ENCODE measurements at regions not wholly inside any gene's neighbourhood (a gene's known extent, or its start where the extent isn't known, plus 50 kb on each side); places are given as distances from the start of the nearest gene placed in this dataset.

- no peaks in the 10 kb centered on the region for H3K27me3 Mint-ChIP-seq (ENCODE audit: low read depth in 2 of 2)
- TF ChIP-seq CTCF (IDR thresholded peaks at IDR 0.05) = no peak
- WGBS (ENCODE audit: insufficient coverage) = 83% methylated on average over 1 of the region's 1 CpG
These were observed 367.5 kb upstream of the ACTBL2 start for GRCh38 chr5:57850109-57850508.

GRCh38 chr5:57845025-57845424 lies 362.4 kb upstream of the ACTBL2 start:
- no peaks in the 10 kb centered on the region for H3K9me3 Mint-ChIP-seq
- Histone ChIP-seq H3K36me3 (ENCODE audit: control insufficient read depth, insufficient read depth, low read length) (no peaks in the 10 kb centered on the region), H3K4me3 (ENCODE audit: low read length) (no peak overlapping the region), H3K9me3 (ENCODE audit: control insufficient read depth, insufficient read depth, low read length) (no peaks in the 10 kb centered on the region), H3K27ac (ENCODE audit: low read length) (no peak overlapping the region), H3K27me3 (ENCODE audit: control insufficient read depth, insufficient read depth, low read length) (no peaks in the 10 kb centered on the region), H3K4me1 (ENCODE audit: control insufficient read depth, insufficient read depth, low read length) (no peaks in the 10 kb centered on the region)
- 92% methylated on average over 2 of the region's 2 CpGs for WGBS (ENCODE audit: insufficient coverage)
- no peak for ATAC-seq
- peaks cover 0 to 13% of the 10 kb centered on the region in 2 donors for H3K27me3 Mint-ChIP-seq (ENCODE audit: low read depth in 2 of 2)
- H3K36me3 Mint-ChIP-seq = no peaks in the 10 kb centered on the region
- no peak for TF ChIP-seq CTCF (IDR thresholded peaks at IDR 0.05)
- H3K4me3 Mint-ChIP-seq = no peak overlapping the region
- H3K4me1 Mint-ChIP-seq = no peaks in the 10 kb centered on the region
- intact Hi-C loops (cut with micrococcal nuclease) = no loop called here
- no peak for DNase-seq
- H3K27ac Mint-ChIP-seq = no peak overlapping the region

More at GRCh38 chr5:57850109-57850508, 367.5 kb upstream of the ACTBL2 start:
- H3K27me3 ChIP-seq (ENCODE audit: control insufficient read depth, insufficient read depth, low read length) = no peaks in the 10 kb centered on the region
- H3K27ac ChIP-seq (ENCODE audit: low read length) = no peak overlapping the region
- Mint-ChIP-seq H3K4me1 (no peaks in the 10 kb centered on the region), H3K4me3 (no peak overlapping the region), H3K27ac (no peak overlapping the region), H3K9me3 (peaks cover 0 to 2% of the 10 kb centered on the region in 2 donors), H3K36me3 (no peaks in the 10 kb centered on the region)
- DNase-seq = no peak
- H3K4me3 ChIP-seq (ENCODE audit: low read length) = no peak overlapping the region
- no peak for ATAC-seq
- no peaks in the 10 kb centered on the region for H3K4me1 ChIP-seq (ENCODE audit: control insufficient read depth, insufficient read depth, low read length)
- intact Hi-C loops (cut with micrococcal nuclease) = no loop called here
- no peaks in the 10 kb centered on the region for H3K9me3 ChIP-seq (ENCODE audit: control insufficient read depth, insufficient read depth, low read length)
- no peaks in the 10 kb centered on the region for H3K36me3 ChIP-seq (ENCODE audit: control insufficient read depth, insufficient read depth, low read length)

- H3K4me1 ChIP-seq (ENCODE audit: control insufficient read depth, insufficient read depth, low read length) = no peaks in the 10 kb centered on the region
- no peaks in the 10 kb centered on the region for H3K36me3 ChIP-seq (ENCODE audit: control insufficient read depth, insufficient read depth, low read length)
- no peaks in the 10 kb centered on the region for H3K4me1 Mint-ChIP-seq
- no peaks in the 10 kb centered on the region for H3K36me3 Mint-ChIP-seq
- no peak overlapping the region for H3K27ac ChIP-seq (ENCODE audit: low read length)
- H3K27ac Mint-ChIP-seq = no peak overlapping the region
- WGBS (ENCODE audit: insufficient coverage) = 95% methylated on average over 2 of the region's 2 CpGs
- no peak for TF ChIP-seq CTCF (IDR thresholded peaks at IDR 0.05)
- no peak for DNase-seq
- H3K27me3 Mint-ChIP-seq (ENCODE audit: low read depth in 2 of 2) = peaks cover 2 to 13% of the 10 kb centered on the region in 2 donors
- no peaks in the 10 kb centered on the region for H3K27me3 ChIP-seq (ENCODE audit: control insufficient read depth, insufficient read depth, low read length)
- H3K9me3 ChIP-seq (ENCODE audit: control insufficient read depth, insufficient read depth, low read length) = no peaks in the 10 kb centered on the region
- no peak overlapping the region for H3K4me3 Mint-ChIP-seq
- intact Hi-C loops (cut with micrococcal nuclease) = no loop called here
- H3K4me3 ChIP-seq (ENCODE audit: low read length) = no peak overlapping the region
- no peak for ATAC-seq
- no peaks in the 10 kb centered on the region for H3K9me3 Mint-ChIP-seq
These were observed 361.8 kb upstream of the ACTBL2 start for GRCh38 chr5:57844410-57844809.

- intact Hi-C loops (cut with micrococcal nuclease) = no loop called here
- no peak overlapping the region for H3K27ac Mint-ChIP-seq
- no peaks in the 10 kb centered on the region for H3K36me3 Mint-ChIP-seq
These were observed 360.4 kb upstream of the ACTBL2 start for GRCh38 chr5:57843059-57843367.

More at GRCh38 chr5:57843059-57843367, 360.4 kb upstream of the ACTBL2 start:
- ATAC-seq (no peak), DNase-seq (no peak)
- no peak for TF ChIP-seq CTCF (IDR thresholded peaks at IDR 0.05)
- peaks cover 3 to 13% of the 10 kb centered on the region in 2 donors for H3K27me3 Mint-ChIP-seq (ENCODE audit: low read depth in 2 of 2)
- no peaks in the 10 kb centered on the region for H3K9me3 Mint-ChIP-seq
- Histone ChIP-seq H3K36me3 (ENCODE audit: control insufficient read depth, insufficient read depth, low read length) (no peaks in the 10 kb centered on the region), H3K27me3 (ENCODE audit: control insufficient read depth, insufficient read depth, low read length) (no peaks in the 10 kb centered on the region), H3K4me3 (ENCODE audit: low read length) (no peak overlapping the region), H3K9me3 (ENCODE audit: control insufficient read depth, insufficient read depth, low read length) (no peaks in the 10 kb centered on the region), H3K27ac (ENCODE audit: low read length) (no peak overlapping the region), H3K4me1 (ENCODE audit: control insufficient read depth, insufficient read depth, low read length) (no peaks in the 10 kb centered on the region)
- H3K4me1 Mint-ChIP-seq = no peaks in the 10 kb centered on the region
- no CpG with 5 or more reads among the region's 2 CpGs for WGBS (ENCODE audit: insufficient coverage)
- no peak overlapping the region for H3K4me3 Mint-ChIP-seq
